HEK293 (cell line): ENCODE measurements at regions not wholly inside any gene's neighbourhood (a gene's known extent, or its start where the extent isn't known, plus 50 kb on each side); places are given as distances from the start of the nearest gene placed in this dataset.

Source experiments
- CTCF ChIA-PET: fragments of 350-600 bp; formaldehyde crosslinking; extraction: SDS; loops from one replicate; lab custom pipeline; 2021; ENCODE audit warnings: antibody characterized with exemption; lab: Yijun Ruan, JAX
- POLR2A ChIA-PET: fragments of 300-600 bp; formaldehyde crosslinking; extraction: SDS; loops from one replicate; lab custom pipeline; 2020; ENCODE audit warnings: antibody characterized with exemption, inconsistent platforms; lab: Yijun Ruan, JAX
- H3K27ac ChIP-seq: fragments of 200-500 bp; sonication (Bioruptor generic); 2 replicates; pipeline ENCODE4 v1.5.1; 2014; ENCODE audit warnings: low read depth, low read length, control low read depth, inconsistent platforms; ENCODE audit errors: extremely low read depth
- H3K36me3 ChIP-seq, 2 experiments: fragments of 200-500 bp in 1 of 2; sonication (Bioruptor generic) in 1 of 2; 1 replicate in 1 of 2; 2 replicates in 1 of 2; pipeline ENCODE4 v1.5.1; 2014 to 2017; ENCODE audit warnings: inconsistent platforms in 2 of 2, low read length in 2 of 2; ENCODE audit not compliant: control insufficient read depth in 2 of 2, insufficient read depth in 1 of 2
- H3K4me1 ChIP-seq: fragments of 200-500 bp; sonication (Bioruptor generic); 2 replicates; pipeline ENCODE4 v1.5.1; 2014; ENCODE audit warnings: mild to moderate bottlenecking, low read length, inconsistent platforms; ENCODE audit not compliant: control insufficient read depth, insufficient read depth
- H3K4me3 ChIP-seq: 2 replicates; pipeline ENCODE4 v1.5.1; 2011; ENCODE audit warnings: low read depth, mild to moderate bottlenecking, control low read depth, low read length, moderate library complexity
- H3K9me3 ChIP-seq: fragments of 200-500 bp; sonication (Bioruptor generic); 2 replicates; pipeline ENCODE4 v1.5.1; 2014; ENCODE audit warnings: low read depth, low read length, inconsistent platforms; ENCODE audit not compliant: control insufficient read depth, insufficient read depth
- AEBP2 ChIP-seq: fragments of 450-650 bp; formaldehyde crosslinking; IDR thresholded peaks from 2 replicates; pipeline ENCODE4 v1.5.1; 2016; ENCODE audit warnings: missing biosample characterization, missing genetic modification characterization, borderline replicate concordance
- BCL6B ChIP-seq: fragments of 450-650 bp; formaldehyde crosslinking; IDR thresholded peaks from 2 replicates; pipeline ENCODE4 v1.5.1; 2017; ENCODE audit warnings: missing biosample characterization, missing genetic modification characterization
- FEZF1 ChIP-seq: fragments of 450-650 bp; formaldehyde crosslinking; IDR thresholded peaks from 2 replicates; pipeline ENCODE4 v1.5.1; 2016; ENCODE audit warnings: missing biosample characterization, missing genetic modification characterization
- PBX3 ChIP-seq: sonication (generic); formaldehyde crosslinking; IDR thresholded peaks from 2 replicates; pipeline ENCODE4 v1.8.1; 2022; ENCODE audit warnings: mild to moderate bottlenecking, moderate library complexity, missing genetic modification reagents
- PRDM1 ChIP-seq: fragments of 450-650 bp; formaldehyde crosslinking; IDR thresholded peaks from 2 replicates; pipeline ENCODE4; 2016; ENCODE audit warnings: missing biosample characterization, missing genetic modification characterization
- SP7 ChIP-seq: fragments of 450-650 bp; formaldehyde crosslinking; IDR thresholded peaks from 2 replicates; pipeline ENCODE4 v1.5.1; 2016; ENCODE audit warnings: missing biosample characterization, missing genetic modification characterization
- ZBTB26 ChIP-seq: fragments of 450-650 bp; formaldehyde crosslinking; optimal IDR thresholded peaks from 2 replicates; pipeline ENCODE3; 2016; ENCODE audit warnings: missing biosample characterization, mild to moderate bottlenecking, missing genetic modification characterization
- ZBTB48 ChIP-seq: fragments of 450-650 bp; formaldehyde crosslinking; IDR thresholded peaks from 2 replicates; pipeline ENCODE4 v1.5.1; 2016; ENCODE audit warnings: missing biosample characterization, missing genetic modification characterization
- ZBTB6 ChIP-seq: fragments of 450-650 bp; formaldehyde crosslinking; IDR thresholded peaks from 2 replicates; pipeline ENCODE4 v1.5.1; 2017; ENCODE audit warnings: missing biosample characterization, missing genetic modification characterization
- ZBTB7A ChIP-seq: fragments of 450-650 bp; formaldehyde crosslinking; IDR thresholded peaks from 2 replicates; pipeline ENCODE4 v1.5.1; 2016; ENCODE audit warnings: low read depth, missing biosample characterization, missing genetic modification characterization
- ZNF132 ChIP-seq: fragments of 450-650 bp; formaldehyde crosslinking; IDR thresholded peaks from 2 replicates; pipeline ENCODE4 v1.5.1; 2017; ENCODE audit warnings: missing biosample characterization, missing genetic modification characterization, borderline replicate concordance
- ZNF140 ChIP-seq: fragments of 450-650 bp; formaldehyde crosslinking; IDR thresholded peaks from 2 replicates; pipeline ENCODE4 v1.5.1; 2016; ENCODE audit warnings: missing biosample characterization, missing genetic modification characterization
- ZNF280D ChIP-seq: fragments of 450-650 bp; formaldehyde crosslinking; IDR thresholded peaks from 2 replicates; pipeline ENCODE4 v1.5.1; 2016; ENCODE audit warnings: missing biosample characterization, missing genetic modification characterization
- ZNF324 ChIP-seq: fragments of 450-650 bp; formaldehyde crosslinking; IDR thresholded peaks from 2 replicates; pipeline ENCODE4 v1.5.1; 2016; ENCODE audit warnings: missing biosample characterization, missing genetic modification characterization
- ZNF354C ChIP-seq: fragments of 450-650 bp; formaldehyde crosslinking; IDR thresholded peaks from 2 replicates; pipeline ENCODE4 v1.5.1; 2016; ENCODE audit warnings: missing biosample characterization, missing genetic modification characterization, low read depth, borderline replicate concordance
- ZNF560 ChIP-seq: fragments of 450-650 bp; formaldehyde crosslinking; IDR thresholded peaks from 2 replicates; pipeline ENCODE4 v1.5.1; 2017; ENCODE audit warnings: missing biosample characterization, missing genetic modification characterization, borderline replicate concordance
- ZNF561 ChIP-seq: fragments of 450-650 bp; IDR thresholded peaks from 2 replicates; pipeline ENCODE4 v1.5.1; 2018; ENCODE audit warnings: missing biosample characterization, missing genetic modification characterization, borderline replicate concordance
- ZNF571 ChIP-seq: fragments of 450-650 bp; formaldehyde crosslinking; IDR thresholded peaks from 2 replicates; pipeline ENCODE4 v1.5.0; 2017; ENCODE audit warnings: missing biosample characterization, missing genetic modification characterization
- ZNF600 ChIP-seq: fragments of 450-650 bp; formaldehyde crosslinking; IDR thresholded peaks from 2 replicates; pipeline ENCODE4 v1.5.1; 2016; ENCODE audit warnings: missing biosample characterization, missing genetic modification characterization
- ZNF785 ChIP-seq: fragments of 450-650 bp; formaldehyde crosslinking; IDR thresholded peaks from 2 replicates; pipeline ENCODE4 v1.5.1; 2016; ENCODE audit warnings: missing biosample characterization, missing genetic modification characterization
- ZNF830 ChIP-seq: fragments of 450-650 bp; IDR thresholded peaks from 2 replicates; pipeline ENCODE4 v1.5.0; 2018; ENCODE audit warnings: missing biosample characterization, missing genetic modification characterization, low read depth, mild to moderate bottlenecking, moderate library complexity
- ZSCAN5A ChIP-seq: fragments of 450-650 bp; formaldehyde crosslinking; IDR thresholded peaks from 2 replicates; pipeline ENCODE4 v1.5.1; 2016; ENCODE audit warnings: missing biosample characterization, missing genetic modification characterization

GRCh38 chr10:55224007-55224781, 423.2 kb upstream of the PCDH15 start:
- H3K9me3 ChIP-seq = no peaks in the 10 kb centered on the region
- no peak overlapping the region for H3K4me3 ChIP-seq
- ChIA-PET CTCF (no interaction called here), POLR2A (no interaction called here)
- H3K4me1 ChIP-seq = no peaks in the 10 kb centered on the region
- no peak overlapping the region for H3K27ac ChIP-seq
- no peaks in the 10 kb centered on the region for H3K36me3 ChIP-seq
- TF ChIP-seq ZNF561 (tag by site-specific recombination) (no peak), ZNF324 (tag by site-specific recombination) (no peak), ZBTB7A (tag by site-specific recombination) (no peak), AEBP2 (tag by site-specific recombination) (no peak), FEZF1 (tag by site-specific recombination) (no peak), ZBTB26 (tag by site-specific recombination) (no peak), BCL6B (tag by site-specific recombination) (no peak), PBX3 (no peak), ZNF785 (tag by site-specific recombination) (no peak)

- CTCF ChIA-PET = no interaction called here
- H3K36me3 ChIP-seq = no peaks in the 10 kb centered on the region
- H3K4me1 ChIP-seq = no peaks in the 10 kb centered on the region
- no peak overlapping the region for H3K27ac ChIP-seq
- H3K4me3 ChIP-seq = no peak overlapping the region
- POLR2A ChIA-PET = no interaction called here
- H3K9me3 ChIP-seq = no peaks in the 10 kb centered on the region
- TF ChIP-seq ZBTB48 (tag by site-specific recombination) (no peak), ZNF140 (tag by site-specific recombination) (no peak), ZBTB6 (tag by site-specific recombination) (no peak), ZNF280D (no peak), ZNF830 (no peak), ZNF132 (tag by site-specific recombination) (no peak), ZNF560 (no peak), ZNF354C (tag by site-specific recombination) (no peak), PRDM1 (no peak), ZNF600 (tag by site-specific recombination) (no peak), ZNF571 (tag by site-specific recombination) (no peak), ZSCAN5A (no peak), SP7 (no peak)
Observed at GRCh38 chr10:55223352-55223751, 422.3 kb upstream of the PCDH15 start.
